GM21825 (cell line): ENCODE measurements at regions not wholly inside any gene's neighbourhood (a gene's known extent, or its start where the extent isn't known, plus 50 kb on each side); places are given as distances from the start of the nearest gene placed in this dataset.
"Not testable (repeated sequence)": the region's sequence is repeated elsewhere in the genome, so short reads cannot be mapped to it uniquely, and the experiment has no call there.

Experiments
- ATAC-seq: cut with Tn5 transposase; IDR thresholded peaks from one replicate; pipeline ENCODE4 v1.9.1; 2021; ENCODE audit warnings: mild to moderate bottlenecking, moderate library complexity; ENCODE audit not compliant: unreplicated experiment

DNA sequence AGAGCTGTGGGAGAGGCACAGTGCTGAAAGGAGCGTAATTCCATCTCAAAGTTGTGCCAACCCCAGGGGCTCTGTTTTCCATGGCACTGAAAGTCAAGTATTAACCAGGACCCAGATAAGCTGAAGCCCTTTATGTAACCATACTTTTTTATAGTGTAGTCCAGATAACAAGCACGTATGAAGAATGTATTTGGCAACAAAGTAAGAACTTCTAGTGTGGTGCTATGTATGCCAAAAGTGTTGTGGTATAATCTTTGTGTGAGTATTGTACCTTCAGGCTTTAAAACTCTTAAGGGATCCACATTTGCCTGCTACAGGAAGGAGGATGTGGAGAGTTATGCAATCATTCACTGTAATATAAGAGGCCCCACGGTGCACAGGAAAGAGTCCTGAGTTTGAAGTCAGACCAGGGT is 129.4 kb downstream of the IBTK start:
- ATAC-seq = no peak

DNA sequence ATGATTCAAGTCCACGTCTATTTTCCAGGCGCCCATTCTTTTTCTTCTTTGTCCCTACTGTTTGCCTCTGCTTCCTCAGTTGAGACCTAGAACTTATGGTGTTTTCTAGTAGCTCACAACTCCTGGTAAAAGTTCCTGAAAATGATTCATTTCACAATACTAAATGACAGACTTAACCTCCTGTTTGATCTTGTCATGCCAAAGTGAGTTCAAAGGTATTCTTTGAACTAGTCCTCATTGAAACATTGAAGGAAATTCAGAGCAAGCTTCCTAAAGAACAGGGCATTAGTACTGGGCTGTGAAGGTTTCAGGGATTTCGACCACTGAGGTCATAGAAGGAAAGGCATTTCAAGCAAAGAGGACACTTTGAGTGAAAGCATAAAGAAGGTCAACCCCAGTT is 132.8 kb downstream of the IBTK start:
- ATAC-seq = no peak

DNA sequence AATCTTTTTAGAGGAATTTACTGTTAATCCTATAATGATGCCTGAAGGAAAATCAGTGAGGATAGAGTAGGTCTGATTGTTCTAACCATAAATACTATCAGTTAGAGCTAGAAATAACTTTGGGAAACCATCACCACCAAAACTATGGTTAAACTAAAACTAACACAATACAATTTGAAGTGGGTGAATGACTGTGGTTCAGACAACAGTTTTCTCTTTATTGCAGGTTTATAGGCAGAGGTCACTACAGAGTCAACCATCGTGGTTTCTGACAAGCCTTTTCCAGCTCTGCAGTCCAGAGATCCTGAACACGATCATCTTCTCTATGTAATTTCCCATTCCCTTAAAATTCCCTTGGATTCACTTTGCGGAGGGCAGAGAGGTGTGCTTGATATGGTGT is 134.3 kb downstream of the IBTK start:
- no peak for ATAC-seq

- ATAC-seq = no peak
Observed at GRCh38 chr6:82111818-82112217, 135.7 kb downstream of the IBTK start.

- no peak for ATAC-seq
Observed at GRCh38 chr6:82111114-82111513, 136.4 kb downstream of the IBTK start.

- not testable (repeated sequence) for ATAC-seq
Observed at GRCh38 chr6:82103171-82103570, 144.4 kb downstream of the IBTK start.

- ATAC-seq = not testable (repeated sequence)
Observed at GRCh38 chr6:82101374-82102114, 146.0 kb downstream of the IBTK start.

DNA sequence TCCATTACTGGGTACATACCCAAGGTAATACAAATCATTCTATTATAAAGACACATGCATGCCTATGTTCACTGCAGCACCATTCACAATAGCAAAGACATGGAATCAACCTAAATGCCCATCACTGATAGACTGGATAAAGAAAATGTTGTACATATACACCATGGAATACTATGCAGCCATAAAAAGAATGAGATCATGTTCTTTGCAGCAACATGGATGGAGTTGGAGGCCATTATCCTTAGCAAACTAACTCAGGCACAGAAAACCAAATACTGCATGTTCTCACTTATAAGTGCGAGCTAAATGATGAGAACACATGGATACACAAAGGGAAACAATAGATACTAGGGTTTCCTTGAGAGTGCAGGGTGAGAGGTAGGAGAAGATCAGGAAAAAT is 146.8 kb downstream of the IBTK start:
- not testable (repeated sequence) for ATAC-seq

DNA sequence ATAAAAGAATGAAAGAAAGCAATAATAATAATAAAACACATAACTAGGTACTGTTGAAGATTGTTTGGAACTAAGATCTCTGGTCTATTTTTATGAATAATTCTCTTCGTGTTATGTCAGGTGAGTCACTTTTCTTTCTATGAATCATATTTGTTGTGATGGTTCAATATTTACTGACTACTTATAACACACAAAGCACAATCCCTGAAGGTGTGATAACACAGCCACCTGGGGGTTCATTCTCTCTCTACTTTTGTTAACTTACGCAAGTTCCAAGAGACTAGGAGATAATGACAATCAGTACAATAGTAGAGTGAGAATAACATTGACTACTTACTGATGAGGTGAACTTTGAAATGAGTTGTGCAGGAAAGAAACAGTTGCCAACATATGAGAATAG is 149.9 kb downstream of the IBTK start:
- no peak for ATAC-seq

DNA sequence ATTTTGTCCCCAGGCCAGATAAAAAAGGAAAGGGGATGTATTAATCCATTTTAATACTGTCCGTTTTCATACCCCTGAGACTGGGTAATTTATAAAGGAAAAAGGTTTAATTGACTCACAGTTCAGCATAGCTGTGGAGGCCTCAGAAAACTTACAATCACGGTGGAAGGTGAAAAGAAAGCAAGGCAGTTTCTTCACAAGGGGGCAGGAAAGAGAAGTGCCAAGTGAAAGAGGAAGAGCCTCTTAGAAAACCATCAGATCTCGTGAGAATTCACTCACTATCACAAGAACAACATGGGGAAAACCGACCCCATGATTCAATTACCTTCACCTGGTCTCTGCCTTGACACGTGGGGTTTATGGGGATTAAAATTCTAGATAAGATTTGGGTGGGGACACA is 152.5 kb downstream of the IBTK start:
- ATAC-seq = no peak

DNA sequence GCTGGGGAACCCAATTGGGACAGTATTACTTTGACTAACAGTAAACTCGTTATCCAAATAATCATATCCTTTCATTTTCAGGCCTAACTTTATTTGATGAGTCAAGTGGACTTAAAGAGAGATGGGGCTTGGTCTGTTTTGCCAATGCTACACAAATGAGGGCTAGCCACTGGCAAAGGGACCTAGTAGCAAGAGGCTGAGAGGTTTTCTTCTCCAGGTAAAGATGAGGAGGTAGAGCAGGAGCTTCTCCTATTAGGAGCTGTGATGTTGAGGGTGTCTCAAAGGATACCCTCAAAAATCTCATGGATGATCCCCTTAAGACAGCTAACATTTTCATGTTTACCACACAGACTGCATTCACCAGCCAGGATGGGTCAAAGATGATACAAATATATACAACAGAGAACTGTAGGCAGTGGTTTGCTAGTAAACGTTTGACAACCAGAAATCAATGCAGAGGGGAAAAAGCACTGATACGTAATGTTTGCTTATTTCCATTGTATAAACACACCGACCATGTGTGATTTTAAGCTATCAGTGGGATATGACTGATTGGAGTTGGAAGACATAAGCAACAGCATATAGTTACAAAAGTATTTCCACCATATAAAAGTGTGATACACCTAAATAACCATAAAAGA is 153.3 kb downstream of the IBTK start:
- no peak for ATAC-seq

DNA sequence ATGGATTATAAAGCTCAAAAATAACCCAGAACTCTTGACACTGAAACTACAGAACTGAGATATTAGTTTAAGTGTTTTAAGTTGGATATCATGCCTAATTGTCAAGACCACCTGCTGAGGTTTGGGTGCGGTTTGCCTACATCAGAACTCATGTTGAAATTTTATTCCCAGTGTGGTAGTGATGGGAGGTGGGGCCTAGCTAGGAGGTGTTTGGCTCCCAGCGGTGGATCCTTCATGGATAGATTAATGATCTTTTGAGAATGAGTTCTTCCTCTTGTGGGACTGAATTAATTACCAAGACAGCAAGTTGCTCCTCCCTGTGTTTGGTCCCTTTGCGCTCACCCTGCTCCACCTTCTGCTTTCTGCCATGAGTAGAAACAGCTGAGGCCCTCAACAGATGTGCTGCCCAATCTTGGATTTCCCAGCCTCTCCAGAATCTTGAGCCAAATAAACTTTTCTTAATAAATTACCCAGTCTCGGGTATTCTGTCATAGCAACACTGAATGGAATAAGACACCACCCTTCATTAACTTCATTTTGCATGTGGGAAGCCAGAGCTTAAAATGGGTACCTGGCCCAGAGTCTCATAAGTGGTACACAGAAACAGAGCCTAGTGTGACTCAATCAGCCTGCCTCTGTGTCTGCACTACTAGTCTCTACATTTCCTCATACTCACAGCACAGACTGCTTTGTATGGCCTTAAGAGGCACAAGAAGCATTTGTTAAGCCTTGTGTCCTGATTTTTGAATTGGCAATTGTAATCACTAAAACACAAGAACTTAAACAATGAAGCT is 158.4 kb downstream of the IBTK start:
- ATAC-seq = no peak

DNA sequence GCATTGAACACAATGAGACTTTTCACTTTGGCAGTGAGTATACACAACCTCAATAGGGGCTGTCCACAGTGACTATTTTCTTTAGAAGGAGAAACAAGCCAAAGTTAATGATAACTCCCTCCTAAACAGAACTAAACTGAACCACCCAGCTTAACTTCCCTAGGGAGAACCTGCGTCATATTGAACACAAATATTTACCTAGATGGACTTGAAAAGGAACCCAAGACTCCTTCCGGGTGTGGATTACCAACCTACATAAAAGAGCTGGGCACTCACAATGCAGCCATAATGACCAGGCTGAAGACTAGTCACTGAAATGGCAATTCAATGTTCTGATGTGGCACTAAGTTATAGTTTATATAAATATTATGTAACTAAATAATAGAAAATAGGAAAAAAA is 160.6 kb downstream of the IBTK start:
- ATAC-seq = no peak

DNA sequence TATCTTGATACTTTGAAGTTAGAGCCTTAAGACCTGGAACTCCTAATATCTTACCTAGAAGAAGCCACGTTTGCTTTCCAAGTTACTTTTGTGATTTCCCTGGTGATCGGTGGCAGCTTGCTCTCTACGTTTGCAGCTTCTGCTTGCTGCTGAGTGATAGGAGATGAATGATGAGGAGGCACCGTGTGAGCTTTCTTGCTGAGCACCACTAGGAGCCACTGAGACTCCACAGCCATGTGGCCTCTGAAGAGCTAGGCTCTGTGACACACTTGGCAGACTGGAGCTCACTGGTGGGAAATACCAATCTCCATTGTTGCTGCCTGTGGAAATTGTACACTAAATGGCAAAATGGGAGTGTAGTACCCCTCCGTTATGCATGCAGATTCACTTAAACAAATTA is 161.8 kb downstream of the IBTK start:
- ATAC-seq = no peak

DNA sequence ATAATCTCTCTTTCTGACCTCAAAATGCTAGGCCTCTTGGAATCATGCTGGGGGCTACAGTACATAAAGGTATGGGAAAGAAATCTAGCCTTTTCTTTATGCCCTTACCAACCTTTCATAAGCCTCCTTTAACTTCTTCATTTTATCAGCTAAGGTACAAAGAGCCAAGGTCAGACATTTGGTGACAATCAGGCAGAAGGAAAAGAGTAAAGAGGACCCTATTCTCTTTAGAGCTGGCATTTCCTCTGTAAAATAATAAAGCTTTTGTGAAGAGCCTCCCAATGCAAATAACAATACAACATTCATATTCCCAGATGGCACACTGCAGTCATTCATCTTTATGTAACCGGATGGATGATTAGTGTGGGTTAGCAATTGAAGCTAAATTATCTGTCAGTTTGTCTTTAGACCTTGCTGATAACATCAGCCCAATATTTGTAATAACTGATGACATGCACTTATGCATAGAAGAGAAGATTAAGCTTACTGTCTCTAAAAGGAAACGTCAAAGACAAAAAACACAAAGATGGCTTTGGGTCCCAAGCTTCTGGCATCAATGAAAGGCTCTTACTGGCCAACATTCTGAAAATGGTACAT is 163.1 kb downstream of the IBTK start:
- no peak for ATAC-seq

- no peak for ATAC-seq
Observed at GRCh38 chr6:82083646-82084045, 163.9 kb downstream of the IBTK start.

DNA sequence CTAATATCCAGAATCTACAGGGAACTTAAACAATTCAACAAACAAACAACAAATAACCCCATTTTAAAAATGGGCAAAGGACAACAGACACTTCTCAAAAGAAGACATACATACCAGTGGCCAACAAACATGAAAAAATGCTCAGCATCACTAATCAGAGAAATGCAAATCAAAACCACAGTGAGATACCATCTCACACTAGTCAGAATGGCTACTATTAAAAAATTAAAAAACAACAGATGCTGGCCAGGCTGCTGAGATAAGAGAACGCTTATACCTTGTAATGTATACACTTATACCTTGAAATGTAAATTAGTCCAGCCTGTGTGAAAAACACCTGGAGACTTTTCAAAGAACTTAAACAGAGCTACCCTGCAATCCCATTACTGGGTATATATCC is 166.8 kb downstream of the IBTK start:
- no peak for ATAC-seq

GRCh38 chr6:82078286-82078908 is 169.1 kb downstream of the IBTK start:
- no peak for ATAC-seq

GRCh38 chr6:82076916-82077315 is 170.6 kb downstream of the IBTK start:
- no peak for ATAC-seq

- ATAC-seq = no peak
Observed at GRCh38 chr6:82074556-82074955, 173.0 kb downstream of the IBTK start.

- no peak for ATAC-seq
Observed at GRCh38 chr6:82073484-82073883, 174.1 kb downstream of the IBTK start.
